ENCODE measurements at regions not wholly inside any gene's neighbourhood (a gene's known extent, or its start where the extent isn't known, plus 50 kb on each side); places are given as distances from the start of the nearest gene placed in this dataset.

- no peak for TF ChIP-seq ZNF274 (IDR thresholded peaks at IDR 0.05; ENCODE audit: low read depth, low read length)
- no peak for TF ChIP-seq YY1 (IDR thresholded peaks at IDR 0.05; ENCODE audit: insufficient read depth, insufficient read length)
Measured at GRCh38 chr4:38275331-38276100, 315.3 kb downstream of the PTTG2 start.
